HG02852 (cell line): ENCODE measurements at regions not wholly inside any gene's neighbourhood (a gene's known extent, or its start where the extent isn't known, plus 50 kb on each side); places are given as distances from the start of the nearest gene placed in this dataset.

Experiments used
- ATAC-seq: cut with Tn5 transposase; IDR thresholded peaks from one replicate; pipeline ENCODE4 v1.9.1; 2021; ENCODE audit warnings: mild to moderate bottlenecking, moderate library complexity; ENCODE audit not compliant: unreplicated experiment

- no peak for ATAC-seq
These were observed 171.1 kb downstream of the KCTD12 start for GRCh38 chr13:76715075-76715474.

- ATAC-seq, result no peak
These were observed 172.9 kb downstream of the KCTD12 start for GRCh38 chr13:76713280-76713679.

GRCh38 chr13:76711550-76712182, 174.5 kb downstream of the KCTD12 start:
- no peak for ATAC-seq

GRCh38 chr13:76709851-76710250, 176.4 kb downstream of the KCTD12 start:
- no peak for ATAC-seq

GRCh38 chr13:76708138-76708688, 178.0 kb downstream of the KCTD12 start:
- no peak for ATAC-seq

GRCh38 chr13:76707360-76707759, 178.8 kb downstream of the KCTD12 start:
- ATAC-seq, result no peak

GRCh38 chr13:76703621-76704288, 182.4 kb downstream of the KCTD12 start:
- no peak for ATAC-seq

GRCh38 chr13:76703216-76703615, 183.0 kb downstream of the KCTD12 start:
- ATAC-seq, result no peak

GRCh38 chr13:76697288-76697687, 188.9 kb downstream of the KCTD12 start:
- ATAC-seq, result no peak

GRCh38 chr13:76696370-76696769, 189.8 kb downstream of the KCTD12 start:
- ATAC-seq, result no peak

GRCh38 chr13:76693086-76693485, 193.1 kb downstream of the KCTD12 start:
- ATAC-seq, result no peak

- ATAC-seq, result no peak
These were observed 193.9 kb downstream of the KCTD12 start for GRCh38 chr13:76692346-76692745.

GRCh38 chr13:76690611-76691010, 195.6 kb downstream of the KCTD12 start:
- no peak for ATAC-seq

GRCh38 chr13:76687467-76687866, 198.7 kb downstream of the KCTD12 start:
- no peak for ATAC-seq

GRCh38 chr13:76685938-76686337, 200.3 kb downstream of the KCTD12 start:
- no peak for ATAC-seq

GRCh38 chr13:76684336-76684735, 201.9 kb downstream of the KCTD12 start:
- no peak for ATAC-seq

- ATAC-seq, result no peak
These were observed 202.4 kb downstream of the KCTD12 start for GRCh38 chr13:76683854-76684253.

- no peak for ATAC-seq
These were observed 203.0 kb downstream of the KCTD12 start for GRCh38 chr13:76683168-76683567.

GRCh38 chr13:76680112-76680511, 206.1 kb downstream of the KCTD12 start:
- ATAC-seq, result no peak

GRCh38 chr13:76677043-76677442, 209.2 kb downstream of the KCTD12 start:
- ATAC-seq, result no peak

GRCh38 chr13:76672420-76672819, 213.8 kb downstream of the KCTD12 start:
- no peak for ATAC-seq

GRCh38 chr13:76668716-76669115, 217.5 kb downstream of the KCTD12 start:
- ATAC-seq, result no peak
